T-cell (primary cell): ENCODE measurements at regions not wholly inside any gene's neighbourhood (a gene's known extent, or its start where the extent isn't known, plus 50 kb on each side); places are given as distances from the start of the nearest gene placed in this dataset.

ENCODE experiments used
- ATAC-seq, 4 experiments: fragments of 200-7000 bp in 3 of 4; fragments of 150-1000 bp in 1 of 4; cut with Tn5 transposase; replicated peaks in 1 of 4; 1 replicate in 3 of 4; 2 replicates in 1 of 4; pipeline ENCODE4 v1.10.0; 2021; ENCODE audit warnings: moderate library complexity in 3 of 4, mild to moderate bottlenecking in 2 of 4, moderate number of reproducible peaks in 1 of 4
- CTCF ChIA-PET, 2 donors: fragments of 300-600 bp; sonication (Branson Sonifier 250); formaldehyde crosslinking; loops; one replicate each; lab custom pipeline; 2022; ENCODE audit warnings: antibody characterized with exemption in 2 of 2; lab: Charles Lee
- POLR2A ChIA-PET, 2 donors: fragments of 300-600 bp; sonication (Branson Sonifier 250); formaldehyde crosslinking; loops; one replicate each; lab custom pipeline; 2022; ENCODE audit warnings: antibody characterized with exemption in 2 of 2; lab: Charles Lee
- DNase-seq, 35 experiments: peaks; one replicate each; pipeline versions ENCODE4 v3.0.0 to v3.0.0-alpha.2; 2013 to 2023
- H3K27ac ChIP-seq: one replicate; pipeline ENCODE4 v1.5.1; 2013; ENCODE audit warnings: low read length
- H3K27me3 ChIP-seq, 2 experiments: replicated peaks in 1 of 2; 1 replicate in 1 of 2; 2 replicates in 1 of 2; pipeline versions ENCODE4 v1.6.1 to v1.7.0; 2013; ENCODE audit warnings: low read length in 1 of 2, mixed read lengths in 1 of 2; ENCODE audit not compliant: control insufficient read depth in 2 of 2, insufficient read depth in 2 of 2; ENCODE audit errors: extremely low read depth in 1 of 2
- H3K36me3 ChIP-seq, 2 donors: 1 replicate in 1 of 2; 2 replicates in 1 of 2; pipeline versions ENCODE4 v1.6.1 to v1.7.0; 2013; ENCODE audit warnings: low read length in 1 of 2; ENCODE audit not compliant: control insufficient read depth in 2 of 2, insufficient read depth in 1 of 2; ENCODE audit errors: extremely low read depth in 1 of 2
- H3K4me1 ChIP-seq, 2 experiments: 1 replicate in 1 of 2; 2 replicates in 1 of 2; pipeline versions ENCODE4 v1.6.1 to v1.7.0; 2013; ENCODE audit warnings: low read length in 2 of 2, mixed read lengths in 1 of 2; ENCODE audit not compliant: insufficient read depth in 2 of 2, control insufficient read depth in 1 of 2; ENCODE audit errors: extremely low read depth in 1 of 2
- H3K4me3 ChIP-seq, 2 donors: 1 replicate in 1 of 2; 2 replicates in 1 of 2; pipeline versions ENCODE4 v1.5.1 to v1.7.0; 2013; ENCODE audit warnings: mild to moderate bottlenecking in 2 of 2, low read length in 1 of 2, moderate library complexity in 1 of 2; ENCODE audit not compliant: control insufficient read depth in 1 of 2; ENCODE audit errors: extremely low read depth in 1 of 2
- H3K9me3 ChIP-seq: 2 replicates; pipeline ENCODE4 v1.7.0; 2013
- H3K27ac Mint-ChIP-seq, 2 donors: one replicate each; pipeline ENCODE4 v1.8.0; 2020 to 2021; ENCODE audit warnings: mild to moderate bottlenecking in 2 of 2, mixed read lengths in 2 of 2
- H3K27me3 Mint-ChIP-seq, 2 donors: one replicate each; pipeline ENCODE4 v1.8.0; 2021 to 2022; ENCODE audit warnings: mixed read lengths in 2 of 2
- H3K36me3 Mint-ChIP-seq: one replicate; pipeline ENCODE4 v1.8.0; 2021; ENCODE audit warnings: mixed read lengths
- H3K4me1 Mint-ChIP-seq, 3 donors: one replicate each; pipeline ENCODE4 v1.8.0; 2020 to 2022; ENCODE audit warnings: mixed read lengths in 3 of 3, mild to moderate bottlenecking in 1 of 3
- H3K4me3 Mint-ChIP-seq, 3 donors: one replicate each; pipeline ENCODE4 v1.8.0; 2020 to 2022; ENCODE audit warnings: mild to moderate bottlenecking in 3 of 3, mixed read lengths in 3 of 3, moderate library complexity in 3 of 3
- H3K9me3 Mint-ChIP-seq, 3 donors: one replicate each; pipeline ENCODE4 v1.8.0; 2020 to 2022; ENCODE audit warnings: mixed read lengths in 3 of 3
- WGBS: methylation state at CpG from one replicate; pipeline ENCODE4 v1.1.5; 2013; ENCODE audit warnings: missing lambda C conversion rate; ENCODE audit not compliant: insufficient coverage; 5-methylcytosine and 5-hydroxymethylcytosine counted together

GRCh38 chr7:119515214-119515613 lies 757.8 kb upstream of the KCND2 start:
- POLR2A ChIA-PET = interaction anchor here in 1 of 2 donors (0.6 kb wide), 1 partner anchor 615 kb away, joined by 3 read pairs; no protein-coding TSS in a partner anchor
- no peaks in the 10 kb centered on the region for H3K36me3 Mint-ChIP-seq

GRCh38 chr7:119515962-119516361 lies 757.0 kb upstream of the KCND2 start:
- Histone ChIP-seq H3K4me3 (no peak overlapping the region), H3K27me3 (no peaks in the 10 kb centered on the region), H3K27ac (no peak overlapping the region), H3K36me3 (no peaks in the 10 kb centered on the region), H3K9me3 (no peaks in the 10 kb centered on the region), H3K4me1 (no peaks in the 10 kb centered on the region)
- no CpG with 5 or more reads among the region's 3 CpGs for WGBS
- no peaks in the 10 kb centered on the region for H3K27me3 Mint-ChIP-seq
- no peak overlapping the region for H3K4me3 Mint-ChIP-seq
- POLR2A ChIA-PET = interaction anchor here in 1 of 2 donors (0.6 kb wide), 1 partner anchor 616 kb away, joined by 3 read pairs; no protein-coding TSS in a partner anchor
- peaks cover 11 to 30% (median 13%) of the 10 kb centered on the region in 3 donors for H3K9me3 Mint-ChIP-seq
- no peaks in the 10 kb centered on the region for H3K36me3 Mint-ChIP-seq
- ATAC-seq (no peak), DNase-seq (no peak)
- CTCF ChIA-PET = no interaction called here
- no peaks in the 10 kb centered on the region for H3K4me1 Mint-ChIP-seq
- H3K27ac Mint-ChIP-seq = no peak overlapping the region

More at GRCh38 chr7:119515214-119515613, 757.8 kb upstream of the KCND2 start:
- Histone ChIP-seq H3K27ac (no peak overlapping the region), H3K4me3 (no peak overlapping the region), H3K36me3 (no peaks in the 10 kb centered on the region), H3K9me3 (no peaks in the 10 kb centered on the region), H3K27me3 (no peaks in the 10 kb centered on the region), H3K4me1 (no peaks in the 10 kb centered on the region)
- CTCF ChIA-PET = no interaction called here
- Mint-ChIP-seq H3K4me1 (no peaks in the 10 kb centered on the region), H3K4me3 (no peak overlapping the region), H3K9me3 (peaks cover 11 to 33% (median 13%) of the 10 kb centered on the region in 3 donors), H3K27me3 (no peaks in the 10 kb centered on the region), H3K27ac (no peak overlapping the region)
- ATAC-seq = no peak
- no peak for DNase-seq
- no CpG with 5 or more reads among the region's 5 CpGs for WGBS

- no CpG with 5 or more reads among the region's 1 CpG for WGBS
- Mint-ChIP-seq H3K4me3 (no peak overlapping the region), H3K9me3 (peaks cover 0 to 25% (median 13%) of the 10 kb centered on the region in 3 donors), H3K27ac (no peak overlapping the region), H3K36me3 (no peaks in the 10 kb centered on the region), H3K27me3 (no peaks in the 10 kb centered on the region), H3K4me1 (no peaks in the 10 kb centered on the region)
- ChIA-PET CTCF (no interaction called here), POLR2A (no interaction called here)
- ATAC-seq = no peak
- Histone ChIP-seq H3K27ac (no peak overlapping the region), H3K9me3 (no peaks in the 10 kb centered on the region), H3K36me3 (no peaks in the 10 kb centered on the region), H3K27me3 (no peaks in the 10 kb centered on the region), H3K4me3 (no peak overlapping the region), H3K4me1 (no peaks in the 10 kb centered on the region)
- no peak for DNase-seq
These were observed 750.7 kb upstream of the KCND2 start for GRCh38 chr7:119522263-119522662.

GRCh38 chr7:119522698-119523097 lies 750.3 kb upstream of the KCND2 start:
- Mint-ChIP-seq H3K27me3 (no peaks in the 10 kb centered on the region), H3K36me3 (no peaks in the 10 kb centered on the region), H3K4me3 (no peak overlapping the region), H3K27ac (no peak overlapping the region), H3K9me3 (peaks cover 0 to 26% (median 13%) of the 10 kb centered on the region in 3 donors), H3K4me1 (no peaks in the 10 kb centered on the region)
- Histone ChIP-seq H3K36me3 (no peaks in the 10 kb centered on the region), H3K4me3 (no peak overlapping the region), H3K9me3 (no peaks in the 10 kb centered on the region), H3K27me3 (no peaks in the 10 kb centered on the region), H3K4me1 (no peaks in the 10 kb centered on the region), H3K27ac (no peak overlapping the region)
- POLR2A ChIA-PET = no interaction called here
- 80% methylated on average over 1 of the region's 6 CpGs for WGBS
- DNase-seq (no peak), ATAC-seq (no peak)
- CTCF ChIA-PET = no interaction called here

- no peak for ATAC-seq
- POLR2A ChIA-PET = no interaction called here
These were observed 727.9 kb upstream of the KCND2 start for GRCh38 chr7:119545118-119545517.

GRCh38 chr7:119555788-119556187 lies 717.2 kb upstream of the KCND2 start:
- H3K4me3 ChIP-seq = no peak overlapping the region
- no peaks in the 10 kb centered on the region for H3K4me1 Mint-ChIP-seq
- no peaks in the 10 kb centered on the region for H3K4me1 ChIP-seq
- no CpG with 5 or more reads among the region's 3 CpGs for WGBS
- no peaks in the 10 kb centered on the region for H3K36me3 ChIP-seq
- H3K9me3 ChIP-seq = no peaks in the 10 kb centered on the region
- no peaks in the 10 kb centered on the region for H3K27me3 ChIP-seq
- H3K27ac ChIP-seq = no peak overlapping the region
- ChIA-PET CTCF (no interaction called here), POLR2A (no interaction called here)
- H3K36me3 Mint-ChIP-seq = no peaks in the 10 kb centered on the region
- no peak overlapping the region for H3K27ac Mint-ChIP-seq
- peaks cover 5 to 18% (median 10%) of the 10 kb centered on the region in 3 donors for H3K9me3 Mint-ChIP-seq
- no peak overlapping the region for H3K4me3 Mint-ChIP-seq
- H3K27me3 Mint-ChIP-seq = no peaks in the 10 kb centered on the region
- DNase-seq = no peak
- no peak for ATAC-seq

More at GRCh38 chr7:119545118-119545517, 727.9 kb upstream of the KCND2 start:
- Mint-ChIP-seq H3K4me1 (no peaks in the 10 kb centered on the region), H3K27me3 (no peaks in the 10 kb centered on the region), H3K4me3 (no peak overlapping the region), H3K9me3 (peaks cover 5 to 15% (median 7%) of the 10 kb centered on the region in 3 donors), H3K27ac (no peak overlapping the region), H3K36me3 (no peaks in the 10 kb centered on the region)
- Histone ChIP-seq H3K27ac (no peak overlapping the region), H3K27me3 (no peaks in the 10 kb centered on the region), H3K4me3 (no peak overlapping the region), H3K9me3 (no peaks in the 10 kb centered on the region), H3K4me1 (no peaks in the 10 kb centered on the region), H3K36me3 (no peaks in the 10 kb centered on the region)
- CTCF ChIA-PET = no interaction called here
- no peak for DNase-seq

GRCh38 chr7:119556436-119556835 lies 716.5 kb upstream of the KCND2 start:
- POLR2A ChIA-PET = no interaction called here
- no peaks in the 10 kb centered on the region for H3K36me3 ChIP-seq
- H3K27me3 ChIP-seq = no peaks in the 10 kb centered on the region
- no peaks in the 10 kb centered on the region for H3K36me3 Mint-ChIP-seq
- H3K27ac Mint-ChIP-seq = no peak overlapping the region
- no peaks in the 10 kb centered on the region for H3K27me3 Mint-ChIP-seq
- no peak overlapping the region for H3K4me3 ChIP-seq
- CTCF ChIA-PET = no interaction called here
- H3K4me1 Mint-ChIP-seq = no peaks in the 10 kb centered on the region
- H3K4me1 ChIP-seq = no peaks in the 10 kb centered on the region
- WGBS = no CpG with 5 or more reads among the region's 2 CpGs
- ATAC-seq = no peak
- H3K4me3 Mint-ChIP-seq = no peak overlapping the region
- H3K9me3 ChIP-seq = no peaks in the 10 kb centered on the region
- H3K27ac ChIP-seq = no peak overlapping the region
- H3K9me3 Mint-ChIP-seq = peaks cover 5 to 18% (median 10%) of the 10 kb centered on the region in 3 donors
- DNase-seq = no peak
